T-helper 17 cell (primary cell): ENCODE measurements at regions not wholly inside any gene's neighbourhood (a gene's known extent, or its start where the extent isn't known, plus 50 kb on each side); places are given as distances from the start of the nearest gene placed in this dataset.
"Not testable (repeated sequence)": the region's sequence is repeated elsewhere in the genome, so short reads cannot be mapped to it uniquely, and the experiment has no call there.

Experiments
- ATAC-seq: fragments of 150-1000 bp; cut with Tn5 transposase; 2 replicates; pipeline ENCODE4 v1.10.0; 2021; ENCODE audit warnings: mild to moderate bottlenecking, moderate library complexity
- DNase-seq, 3 donors: peaks; one replicate each; pipeline versions ENCODE4 v3.0.0 to v3.0.0-alpha.2; 2020 to 2021
- H3K9me3 ChIP-seq: one replicate; pipeline ENCODE4 v1.7.0; 2013; ENCODE audit warnings: low read length, mild to moderate bottlenecking; ENCODE audit not compliant: control insufficient read depth, poor library complexity, severe bottlenecking
- H3K27ac Mint-ChIP-seq: one replicate; pipeline ENCODE4 v1.8.0; 2022; ENCODE audit warnings: mild to moderate bottlenecking, moderate library complexity, mixed read lengths
- H3K27me3 Mint-ChIP-seq: one replicate; pipeline ENCODE4 v1.8.0; 2022; ENCODE audit warnings: mixed read lengths
- H3K36me3 Mint-ChIP-seq: one replicate; pipeline ENCODE4 v1.8.0; 2022; ENCODE audit warnings: low read depth, mixed read lengths
- H3K4me1 Mint-ChIP-seq: one replicate; pipeline ENCODE4 v1.8.0; 2022; ENCODE audit warnings: mild to moderate bottlenecking, mixed read lengths
- H3K4me3 Mint-ChIP-seq: one replicate; pipeline ENCODE4 v1.8.0; 2022; ENCODE audit warnings: mild to moderate bottlenecking, moderate library complexity, mixed read lengths

- ATAC-seq (no peak), DNase-seq (no peak)
- Mint-ChIP-seq H3K27me3 (peaks cover 10% of the 10 kb centered on the region), H3K27ac (no peak overlapping the region), H3K4me3 (no peak overlapping the region), H3K36me3 (no peaks in the 10 kb centered on the region), H3K4me1 (no peaks in the 10 kb centered on the region)
- H3K9me3 ChIP-seq, result no peaks in the 10 kb centered on the region
Observed at GRCh38 chr15:70382762-70383458, 285.2 kb upstream of the TLE3 start.

- Mint-ChIP-seq H3K4me3 (no peak overlapping the region), H3K4me1 (no peaks in the 10 kb centered on the region), H3K27ac (no peak overlapping the region), H3K36me3 (no peaks in the 10 kb centered on the region), H3K27me3 (peaks cover 11% of the 10 kb centered on the region)
- DNase-seq (no peak), ATAC-seq (no peak)
- no peaks in the 10 kb centered on the region for H3K9me3 ChIP-seq
Observed at GRCh38 chr15:70382009-70382749, 284.5 kb upstream of the TLE3 start.

GRCh38 chr15:70379938-70380883 lies 282.5 kb upstream of the TLE3 start:
- H3K27me3 Mint-ChIP-seq, result peaks cover 27% of the 10 kb centered on the region
- ATAC-seq (no peak), DNase-seq (no peak)
- H3K4me1 Mint-ChIP-seq, result peaks cover 4% of the 10 kb centered on the region
- no peaks in the 10 kb centered on the region for H3K9me3 ChIP-seq
- peaks cover 6% of the 10 kb centered on the region for H3K36me3 Mint-ChIP-seq
- no peak overlapping the region for H3K27ac Mint-ChIP-seq
- no peak overlapping the region for H3K4me3 Mint-ChIP-seq

GRCh38 chr15:70379134-70379533 lies 281.4 kb upstream of the TLE3 start:
- DNase-seq (no peak), ATAC-seq (no peak)
- Mint-ChIP-seq H3K36me3 (peaks cover 6% of the 10 kb centered on the region), H3K4me3 (no peak overlapping the region), H3K27ac (no peak overlapping the region), H3K4me1 (peaks cover 4% of the 10 kb centered on the region), H3K27me3 (peaks cover 29% of the 10 kb centered on the region)
- H3K9me3 ChIP-seq, result no peaks in the 10 kb centered on the region

- DNase-seq (no peak), ATAC-seq (no peak)
- no peak overlapping the region for H3K4me3 Mint-ChIP-seq
- H3K27me3 Mint-ChIP-seq, result peaks cover 22% of the 10 kb centered on the region
- peaks cover 4% of the 10 kb centered on the region for H3K4me1 Mint-ChIP-seq
- H3K36me3 Mint-ChIP-seq, result peaks cover 6% of the 10 kb centered on the region
- no peaks in the 10 kb centered on the region for H3K9me3 ChIP-seq
- no peak overlapping the region for H3K27ac Mint-ChIP-seq
Observed at GRCh38 chr15:70378126-70379031, 280.7 kb upstream of the TLE3 start.

GRCh38 chr15:70376929-70377691 lies 279.4 kb upstream of the TLE3 start:
- Mint-ChIP-seq H3K27me3 (peaks cover 21% of the 10 kb centered on the region), H3K4me1 (peaks cover 4% of the 10 kb centered on the region), H3K4me3 (no peak overlapping the region), H3K27ac (no peak overlapping the region), H3K36me3 (peaks cover 6% of the 10 kb centered on the region)
- ATAC-seq (no peak), DNase-seq (no peak)
- no peaks in the 10 kb centered on the region for H3K9me3 ChIP-seq

- H3K27me3 Mint-ChIP-seq, result peaks cover 21% of the 10 kb centered on the region
- DNase-seq, result no peak
Observed at GRCh38 chr15:70376031-70376928, 278.6 kb upstream of the TLE3 start.

GRCh38 chr15:70375586-70375985 lies 277.9 kb upstream of the TLE3 start:
- peaks cover 4% of the 10 kb centered on the region for H3K4me1 Mint-ChIP-seq
- no peak for DNase-seq
- H3K9me3 ChIP-seq, result no peaks in the 10 kb centered on the region
- no peak for ATAC-seq
- no peak overlapping the region for H3K27ac Mint-ChIP-seq
- H3K36me3 Mint-ChIP-seq, result peaks cover 6% of the 10 kb centered on the region
- peaks cover 21% of the 10 kb centered on the region for H3K27me3 Mint-ChIP-seq
- H3K4me3 Mint-ChIP-seq, result no peak overlapping the region

More at GRCh38 chr15:70376031-70376928, 278.6 kb upstream of the TLE3 start:
- Mint-ChIP-seq H3K4me3 (no peak overlapping the region), H3K27ac (no peak overlapping the region), H3K4me1 (peaks cover 4% of the 10 kb centered on the region), H3K36me3 (peaks cover 6% of the 10 kb centered on the region)
- H3K9me3 ChIP-seq, result no peaks in the 10 kb centered on the region
- no peak for ATAC-seq

GRCh38 chr15:70375006-70375431 lies 277.3 kb upstream of the TLE3 start:
- H3K36me3 Mint-ChIP-seq, result peaks cover 6% of the 10 kb centered on the region
- DNase-seq (no peak), ATAC-seq (no peak)
- H3K4me3 Mint-ChIP-seq, result no peak overlapping the region
- no peaks in the 10 kb centered on the region for H3K9me3 ChIP-seq
- H3K27ac Mint-ChIP-seq, result no peak overlapping the region
- H3K4me1 Mint-ChIP-seq, result peaks cover 4% of the 10 kb centered on the region
- H3K27me3 Mint-ChIP-seq, result peaks cover 21% of the 10 kb centered on the region

GRCh38 chr15:70374096-70374495 lies 276.4 kb upstream of the TLE3 start:
- H3K36me3 Mint-ChIP-seq, result peaks cover 6% of the 10 kb centered on the region
- ATAC-seq (no peak), DNase-seq (no peak)
- peaks cover 22% of the 10 kb centered on the region for H3K27me3 Mint-ChIP-seq
- H3K27ac Mint-ChIP-seq, result no peak overlapping the region
- peaks cover 4% of the 10 kb centered on the region for H3K4me1 Mint-ChIP-seq
- no peak overlapping the region for H3K4me3 Mint-ChIP-seq
- H3K9me3 ChIP-seq, result no peaks in the 10 kb centered on the region

GRCh38 chr15:70373439-70373838 lies 275.7 kb upstream of the TLE3 start:
- H3K4me1 Mint-ChIP-seq, H3K36me3 Mint-ChIP-seq: not testable (repeated sequence)

More at GRCh38 chr15:70373439-70373838, 275.7 kb upstream of the TLE3 start:
- not testable (repeated sequence) for H3K4me3 Mint-ChIP-seq, DNase-seq, ATAC-seq, H3K27ac Mint-ChIP-seq, H3K9me3 ChIP-seq
- H3K27me3 Mint-ChIP-seq, result peaks cover 29% of the 10 kb centered on the region
